ENCODE measurements at regions not wholly inside any gene's neighbourhood (a gene's known extent, or its start where the extent isn't known, plus 50 kb on each side); places are given as distances from the start of the nearest gene placed in this dataset.

DNA sequence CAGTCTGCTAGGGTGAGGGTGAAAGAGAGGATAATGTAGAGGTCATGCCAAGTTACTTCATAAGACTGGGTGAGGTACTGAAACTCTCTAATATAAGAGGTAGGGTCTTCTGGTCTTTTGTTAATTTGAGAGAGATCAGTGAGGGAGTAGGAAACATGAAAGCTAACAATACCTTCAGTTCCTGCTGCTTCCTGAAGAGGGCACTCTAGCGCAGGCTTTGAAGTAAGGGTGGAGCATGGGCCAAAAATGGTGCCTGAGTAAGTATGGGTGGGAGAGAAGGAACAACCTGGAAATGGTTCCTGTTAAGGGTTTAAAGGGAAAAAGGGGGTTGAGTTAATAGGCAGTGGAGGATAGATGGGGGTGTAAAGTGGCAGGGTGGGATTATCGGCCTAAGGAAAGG lies 2449.5 kb downstream of the TP53TG3F start:
- Histone ChIP-seq H3K27ac (no peak overlapping the region), H3K36me3 (no peaks in the 10 kb centered on the region), H3K9me3 (no peaks in the 10 kb centered on the region), H3K27me3 (no peaks in the 10 kb centered on the region), H3K4me3 (no peak overlapping the region), H3K4me1 (ENCODE audit: insufficient read depth) (no peaks in the 10 kb centered on the region)
- no peak for DNase-seq
- TF ChIP-seq, protein P1, sequence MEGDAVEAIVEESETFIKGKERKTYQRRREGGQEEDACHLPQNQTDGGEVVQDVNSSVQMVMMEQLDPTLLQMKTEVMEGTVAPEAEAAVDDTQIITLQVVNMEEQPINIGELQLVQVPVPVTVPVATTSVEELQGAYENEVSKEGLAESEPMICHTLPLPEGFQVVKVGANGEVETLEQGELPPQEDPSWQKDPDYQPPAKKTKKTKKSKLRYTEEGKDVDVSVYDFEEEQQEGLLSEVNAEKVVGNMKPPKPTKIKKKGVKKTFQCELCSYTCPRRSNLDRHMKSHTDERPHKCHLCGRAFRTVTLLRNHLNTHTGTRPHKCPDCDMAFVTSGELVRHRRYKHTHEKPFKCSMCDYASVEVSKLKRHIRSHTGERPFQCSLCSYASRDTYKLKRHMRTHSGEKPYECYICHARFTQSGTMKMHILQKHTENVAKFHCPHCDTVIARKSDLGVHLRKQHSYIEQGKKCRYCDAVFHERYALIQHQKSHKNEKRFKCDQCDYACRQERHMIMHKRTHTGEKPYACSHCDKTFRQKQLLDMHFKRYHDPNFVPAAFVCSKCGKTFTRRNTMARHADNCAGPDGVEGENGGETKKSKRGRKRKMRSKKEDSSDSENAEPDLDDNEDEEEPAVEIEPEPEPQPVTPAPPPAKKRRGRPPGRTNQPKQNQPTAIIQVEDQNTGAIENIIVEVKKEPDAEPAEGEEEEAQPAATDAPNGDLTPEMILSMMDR (IDR thresholded peaks at IDR 0.05): no peak
- TF ChIP-seq POLR2A (IDR thresholded peaks at IDR 0.05) (no peak), EP300 (IDR thresholded peaks at IDR 0.05) (no peak)
- intact Hi-C loops (cut with DNase I): no loop called here
- 52 to 56% (median 52%) methylated on average over 2 of the region's 2 CpGs for WGBS, 3 donors

DNA sequence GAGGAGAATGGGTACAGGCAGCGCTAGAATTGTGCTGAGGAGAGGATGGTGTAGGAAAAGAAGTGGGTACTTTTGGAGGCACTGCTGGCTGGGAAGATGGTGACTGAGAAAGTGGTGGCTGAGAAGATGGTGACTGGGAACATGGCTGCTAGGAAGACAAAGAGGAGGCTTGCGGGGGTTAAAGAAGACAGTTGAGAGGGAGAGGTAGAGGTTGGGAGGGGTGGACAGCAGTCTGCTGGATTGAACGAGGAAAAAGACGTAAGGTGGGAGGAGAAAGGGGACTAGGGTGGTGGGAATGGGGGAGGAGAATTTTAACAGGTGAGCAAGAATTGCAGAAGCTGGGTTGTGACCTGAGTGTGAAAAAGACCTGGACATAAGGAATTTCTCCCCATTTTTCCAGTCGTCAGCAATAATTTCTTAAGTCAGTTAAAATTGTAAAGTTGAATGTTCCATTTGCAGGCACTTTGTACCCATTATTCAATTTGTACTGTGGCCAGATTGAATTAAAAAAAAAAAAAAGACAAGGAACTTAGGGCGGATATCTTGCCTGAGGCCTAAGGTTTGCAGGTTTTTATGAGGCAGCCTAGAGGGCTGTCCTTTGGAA lies 2450.0 kb downstream of the TP53TG3F start:
- no peak overlapping the region for H3K4me3 ChIP-seq
- H3K27ac ChIP-seq: no peak overlapping the region
- H3K36me3 ChIP-seq: no peaks in the 10 kb centered on the region
- no peaks in the 10 kb centered on the region for H3K9me3 ChIP-seq
- H3K4me1 ChIP-seq (ENCODE audit: insufficient read depth): no peaks in the 10 kb centered on the region
- TF ChIP-seq POLR2A (IDR thresholded peaks at IDR 0.05): no peak
- TF ChIP-seq, protein P1 (IDR thresholded peaks at IDR 0.05): no peak
- no peak for TF ChIP-seq EP300 (IDR thresholded peaks at IDR 0.05)
- intact Hi-C loops (cut with DNase I): no loop called here
- H3K27me3 ChIP-seq: no peaks in the 10 kb centered on the region
- WGBS, 3 donors: 82 to 83% (median 83%) methylated on average over 6 of the region's 6 CpGs
- DNase-seq: no peak

GRCh38 chr16:35910409-35910808 lies 2451.0 kb downstream of the TP53TG3F start:
- 73 to 82% (median 79%) methylated on average over 4 of the region's 4 CpGs for WGBS, 3 donors
- intact Hi-C loops (cut with DNase I): no loop called here
- no peaks in the 10 kb centered on the region for H3K4me1 ChIP-seq (ENCODE audit: insufficient read depth)
- DNase-seq: no peak
- H3K4me3 ChIP-seq: no peak overlapping the region
- TF ChIP-seq EP300 (IDR thresholded peaks at IDR 0.05) (no peak), POLR2A (IDR thresholded peaks at IDR 0.05) (no peak)
- TF ChIP-seq, protein P1 (IDR thresholded peaks at IDR 0.05): no peak
- H3K9me3 ChIP-seq: no peaks in the 10 kb centered on the region
- no peaks in the 10 kb centered on the region for H3K27me3 ChIP-seq
- no peaks in the 10 kb centered on the region for H3K36me3 ChIP-seq
- no peak overlapping the region for H3K27ac ChIP-seq

- no peak overlapping the region for H3K27ac ChIP-seq
- no peaks in the 10 kb centered on the region for H3K27me3 ChIP-seq
- H3K4me1 ChIP-seq (ENCODE audit: insufficient read depth): no peaks in the 10 kb centered on the region
- no peak overlapping the region for H3K4me3 ChIP-seq
- no peaks in the 10 kb centered on the region for H3K36me3 ChIP-seq
- 76 to 80% (median 80%) methylated on average over 8 of the region's 8 CpGs for WGBS, 3 donors
- DNase-seq: no peak
- TF ChIP-seq, protein P1 (IDR thresholded peaks at IDR 0.05): no peak
- TF ChIP-seq EP300 (IDR thresholded peaks at IDR 0.05) (no peak), POLR2A (IDR thresholded peaks at IDR 0.05) (no peak)
- intact Hi-C loops (cut with DNase I): no loop called here
- no peaks in the 10 kb centered on the region for H3K9me3 ChIP-seq
These were observed 2452.5 kb downstream of the TP53TG3F start for GRCh38 chr16:35911899-35912298.
